Astrocyte (in vitro differentiated cells and primary cell): ENCODE measurements at regions not wholly inside any gene's neighbourhood (a gene's known extent, or its start where the extent isn't known, plus 50 kb on each side); places are given as distances from the start of the nearest gene placed in this dataset.

Experiments used
- DNase-seq: peaks from one replicate; pipeline ENCODE4 v3.0.0-alpha.2; 2010; ENCODE audit warnings: low read depth
- FAIRE-seq: peaks from 2 replicates; lab custom pipeline; 2011; peaks lifted over from hg19 to GRCh38; lab: Jason Lieb, UNC
- H2AFZ ChIP-seq: 2 replicates; pipeline ENCODE4 v1.6.0; 2012; ENCODE audit warnings: low read depth, low read length, inconsistent platforms
- H3K27ac ChIP-seq: 2 replicates; pipeline ENCODE4 v1.5.1; 2011; ENCODE audit warnings: low read depth, low read length, inconsistent platforms
- H3K27me3 ChIP-seq: 2 replicates; pipeline ENCODE4 v1.6.0; 2011; ENCODE audit warnings: low read length, inconsistent platforms; ENCODE audit not compliant: insufficient read depth
- H3K36me3 ChIP-seq: 2 replicates; pipeline ENCODE4 v1.5.1; 2011; ENCODE audit warnings: low read length, inconsistent platforms; ENCODE audit not compliant: insufficient read depth
- H3K4me1 ChIP-seq: 2 replicates; pipeline ENCODE4 v1.5.1; 2011; ENCODE audit warnings: low read length, inconsistent platforms; ENCODE audit not compliant: insufficient read depth
- H3K4me2 ChIP-seq: 2 replicates; pipeline ENCODE4 v1.6.0; 2012; ENCODE audit warnings: low read length, inconsistent platforms
- H3K4me3 ChIP-seq: 2 replicates; pipeline ENCODE4 v1.5.1; 2011; ENCODE audit warnings: low read depth, mild to moderate bottlenecking, low read length, inconsistent platforms; ENCODE audit not compliant: insufficient read depth
- H3K79me2 ChIP-seq: 2 replicates; pipeline ENCODE4 v1.6.0; 2012; ENCODE audit warnings: mild to moderate bottlenecking, low read length, inconsistent platforms; ENCODE audit not compliant: insufficient read depth
- H3K9ac ChIP-seq: 2 replicates; pipeline ENCODE4 v1.6.0; 2012; ENCODE audit warnings: mild to moderate bottlenecking, low read length, inconsistent platforms
- H3K9me3 ChIP-seq: 2 replicates; pipeline ENCODE4 v1.5.1; 2012; ENCODE audit warnings: low read depth, mild to moderate bottlenecking, low read length, inconsistent platforms; ENCODE audit not compliant: insufficient read depth
- H4K20me1 ChIP-seq: 2 replicates; pipeline ENCODE4 v1.6.0; 2012; ENCODE audit warnings: low read length, inconsistent platforms; ENCODE audit not compliant: insufficient read depth
- H3K27ac Mint-ChIP-seq: one replicate; pipeline ENCODE4 v1.8.0; 2021; ENCODE audit warnings: mild to moderate bottlenecking, mixed read lengths; ENCODE audit not compliant: unreplicated experiment
- H3K27me3 Mint-ChIP-seq: one replicate; pipeline ENCODE4 v1.8.0; 2021; ENCODE audit warnings: low read depth, mixed read lengths; ENCODE audit not compliant: unreplicated experiment
- H3K36me3 Mint-ChIP-seq: one replicate; pipeline ENCODE4 v1.8.0; 2021; ENCODE audit warnings: low read depth, mixed read lengths; ENCODE audit not compliant: unreplicated experiment
- H3K4me1 Mint-ChIP-seq: one replicate; pipeline ENCODE4 v1.8.0; 2021; ENCODE audit warnings: low read depth, mixed read lengths; ENCODE audit not compliant: unreplicated experiment
- H3K4me3 Mint-ChIP-seq: one replicate; pipeline ENCODE4 v1.8.0; 2021; ENCODE audit warnings: mild to moderate bottlenecking, moderate library complexity, mixed read lengths; ENCODE audit not compliant: unreplicated experiment
- H3K9me3 Mint-ChIP-seq: one replicate; pipeline ENCODE4 v1.8.0; 2021; ENCODE audit warnings: mild to moderate bottlenecking, mixed read lengths; ENCODE audit not compliant: unreplicated experiment
- EZH2 ChIP-seq: IDR thresholded peaks from 2 replicates; pipeline ENCODE4 v1.6.1; 2012; ENCODE audit warnings: mild to moderate bottlenecking, low read length, inconsistent platforms; ENCODE audit not compliant: insufficient read depth
- TF ChIP-seq, protein P1 (sequence below): IDR thresholded peaks from 2 replicates; pipeline ENCODE4 v1.5.1; 2011; ENCODE audit warnings: low read depth, mild to moderate bottlenecking, inconsistent platforms, low read length, moderate library complexity; ENCODE audit not compliant: insufficient read depth

DNA sequence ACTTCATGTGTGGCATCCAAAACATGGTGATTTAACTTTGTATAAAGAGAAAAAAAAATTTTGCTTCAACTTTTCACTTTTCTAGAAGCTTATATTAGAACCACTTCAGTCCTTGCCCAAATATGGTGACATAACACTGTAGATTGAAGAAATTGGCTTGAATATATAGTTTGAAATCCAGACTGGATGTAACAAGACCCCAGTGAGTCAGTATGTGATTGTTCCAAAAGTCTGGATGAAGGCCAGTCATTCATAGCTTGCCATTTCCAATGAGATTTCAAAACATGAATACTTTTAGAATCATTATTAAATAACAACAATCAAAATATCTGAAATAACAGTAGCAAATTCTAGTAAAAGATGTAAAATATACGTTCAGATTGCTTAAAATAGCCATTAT is 104.8 kb upstream of the FN1 start:
- Mint-ChIP-seq H3K4me1 (peaks cover 29% of the 10 kb centered on the region), H3K27ac (no peak overlapping the region), H3K27me3 (no peaks in the 10 kb centered on the region), H3K9me3 (peaks cover 8% of the 10 kb centered on the region), H3K4me3 (no peak overlapping the region), H3K36me3 (no peaks in the 10 kb centered on the region)
- Histone ChIP-seq H3K4me2 (no peak overlapping the region), H2AFZ (no peak overlapping the region), H3K27me3 (no peaks in the 10 kb centered on the region), H3K4me3 (no peak overlapping the region), H3K27ac (peak overlapping the region; percentile 69), H3K9ac (no peak overlapping the region), H3K4me1 (peaks cover 19% of the 10 kb centered on the region), H3K36me3 (no peaks in the 10 kb centered on the region), H3K79me2 (no peaks in the 10 kb centered on the region), H3K9me3 (no peaks in the 10 kb centered on the region), H4K20me1 (no peaks in the 10 kb centered on the region)
- FAIRE-seq (peak; percentile 92), DNase-seq (peak; percentile 94)
- no peak for TF ChIP-seq EZH2
- TF ChIP-seq, protein P1, sequence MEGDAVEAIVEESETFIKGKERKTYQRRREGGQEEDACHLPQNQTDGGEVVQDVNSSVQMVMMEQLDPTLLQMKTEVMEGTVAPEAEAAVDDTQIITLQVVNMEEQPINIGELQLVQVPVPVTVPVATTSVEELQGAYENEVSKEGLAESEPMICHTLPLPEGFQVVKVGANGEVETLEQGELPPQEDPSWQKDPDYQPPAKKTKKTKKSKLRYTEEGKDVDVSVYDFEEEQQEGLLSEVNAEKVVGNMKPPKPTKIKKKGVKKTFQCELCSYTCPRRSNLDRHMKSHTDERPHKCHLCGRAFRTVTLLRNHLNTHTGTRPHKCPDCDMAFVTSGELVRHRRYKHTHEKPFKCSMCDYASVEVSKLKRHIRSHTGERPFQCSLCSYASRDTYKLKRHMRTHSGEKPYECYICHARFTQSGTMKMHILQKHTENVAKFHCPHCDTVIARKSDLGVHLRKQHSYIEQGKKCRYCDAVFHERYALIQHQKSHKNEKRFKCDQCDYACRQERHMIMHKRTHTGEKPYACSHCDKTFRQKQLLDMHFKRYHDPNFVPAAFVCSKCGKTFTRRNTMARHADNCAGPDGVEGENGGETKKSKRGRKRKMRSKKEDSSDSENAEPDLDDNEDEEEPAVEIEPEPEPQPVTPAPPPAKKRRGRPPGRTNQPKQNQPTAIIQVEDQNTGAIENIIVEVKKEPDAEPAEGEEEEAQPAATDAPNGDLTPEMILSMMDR, result no peak

GRCh38 chr2:215537611-215538010 is 101.7 kb upstream of the FN1 start:
- Histone ChIP-seq H3K9ac (no peak overlapping the region), H3K4me2 (no peak overlapping the region), H2AFZ (no peak overlapping the region), H3K4me1 (peaks cover 24% of the 10 kb centered on the region), H3K79me2 (no peaks in the 10 kb centered on the region), H3K36me3 (no peaks in the 10 kb centered on the region), H3K9me3 (no peaks in the 10 kb centered on the region), H4K20me1 (no peaks in the 10 kb centered on the region), H3K4me3 (no peak overlapping the region), H3K27me3 (no peaks in the 10 kb centered on the region), H3K27ac (peak overlapping the region; percentile 28)
- no peak for DNase-seq
- TF ChIP-seq EZH2, result no peak
- TF ChIP-seq, protein P1, result no peak
- H3K36me3 Mint-ChIP-seq, result peaks cover 4% of the 10 kb centered on the region
- no peaks in the 10 kb centered on the region for H3K27me3 Mint-ChIP-seq
- H3K9me3 Mint-ChIP-seq, result peaks cover 18% of the 10 kb centered on the region
- H3K4me1 Mint-ChIP-seq, result peaks cover 32% of the 10 kb centered on the region
- FAIRE-seq, result peak; percentile 65
- H3K27ac Mint-ChIP-seq, result no peak overlapping the region
- H3K4me3 Mint-ChIP-seq, result no peak overlapping the region

GRCh38 chr2:215536510-215536909 is 100.6 kb upstream of the FN1 start:
- H3K36me3 Mint-ChIP-seq, result peaks cover 4% of the 10 kb centered on the region
- DNase-seq, result no peak
- H3K79me2 ChIP-seq, result no peaks in the 10 kb centered on the region
- H3K27me3 Mint-ChIP-seq, result no peaks in the 10 kb centered on the region
- FAIRE-seq, result peak; percentile 73
- peaks cover 18% of the 10 kb centered on the region for H3K9me3 Mint-ChIP-seq
- H3K27ac ChIP-seq, result peak overlapping the region; percentile 62
- no peak overlapping the region for H3K4me3 ChIP-seq
- peak overlapping the region; percentile 25 for H3K9ac ChIP-seq
- H3K27ac Mint-ChIP-seq, result no peak overlapping the region
- no peaks in the 10 kb centered on the region for H3K9me3 ChIP-seq
- H3K4me1 ChIP-seq, result peaks cover 30% of the 10 kb centered on the region
- H3K4me3 Mint-ChIP-seq, result no peak overlapping the region
- H3K4me1 Mint-ChIP-seq, result peaks cover 36% of the 10 kb centered on the region
- no peak for TF ChIP-seq EZH2
- TF ChIP-seq, protein P1, result no peak
- H4K20me1 ChIP-seq, result no peaks in the 10 kb centered on the region
- H3K36me3 ChIP-seq, result no peaks in the 10 kb centered on the region
- H2AFZ ChIP-seq, result no peak overlapping the region
- no peaks in the 10 kb centered on the region for H3K27me3 ChIP-seq
- H3K4me2 ChIP-seq, result peak overlapping the region; percentile 16
